Hippocampal formation (tissue), 2 donors: ENCODE measurements at regions not wholly inside any gene's neighbourhood (a gene's known extent, or its start where the extent isn't known, plus 50 kb on each side); places are given as distances from the start of the nearest gene placed in this dataset.
"Not testable (repeated sequence)": the region's sequence is repeated elsewhere in the genome, so short reads cannot be mapped to it uniquely, and the experiment has no call there.

ENCODE experiments used
- DNase-seq, 2 donors: peaks; one replicate each; lab custom pipeline; 2025; lab: John Stamatoyannopoulos, UW

- DNase-seq: no peak
Observed at GRCh38 chr4:174183259-174183658, 100.2 kb downstream of the FBXO8 start.

GRCh38 chr4:174181827-174182226 is 101.6 kb downstream of the FBXO8 start:
- no peak for DNase-seq

- no peak for DNase-seq
Observed at GRCh38 chr4:174177536-174177935, 105.9 kb downstream of the FBXO8 start.

- not testable (repeated sequence) for DNase-seq
Observed at GRCh38 chr4:174175836-174176235, 107.6 kb downstream of the FBXO8 start.

- DNase-seq: no peak
Observed at GRCh38 chr4:174173360-174173759, 110.1 kb downstream of the FBXO8 start.

- no peak for DNase-seq
Observed at GRCh38 chr4:174172274-174172673, 111.2 kb downstream of the FBXO8 start.

- DNase-seq: no peak
Observed at GRCh38 chr4:174170906-174171305, 112.6 kb downstream of the FBXO8 start.

GRCh38 chr4:174170091-174170490 is 113.4 kb downstream of the FBXO8 start:
- no peak for DNase-seq

- no peak for DNase-seq
Observed at GRCh38 chr4:174157106-174157607, 126.3 kb downstream of the FBXO8 start.

- peak in 1 of 2 donors; percentile 38 for DNase-seq
Observed at GRCh38 chr4:174156239-174156826, 127.1 kb downstream of the FBXO8 start.

GRCh38 chr4:174154215-174154854 is 129.1 kb downstream of the FBXO8 start:
- peak in 1 of 2 donors; percentile 11 for DNase-seq

- no peak for DNase-seq
Observed at GRCh38 chr4:174152717-174153466, 130.6 kb downstream of the FBXO8 start.

GRCh38 chr4:174147863-174148262 is 135.6 kb downstream of the FBXO8 start:
- no peak for DNase-seq

- DNase-seq: no peak
Observed at GRCh38 chr4:174144106-174144505, 139.4 kb downstream of the FBXO8 start.

GRCh38 chr4:174141876-174142275 is 141.6 kb downstream of the FBXO8 start:
- no peak for DNase-seq

GRCh38 chr4:174138616-174139015 is 144.9 kb downstream of the FBXO8 start:
- no peak for DNase-seq

GRCh38 chr4:174137698-174138097 is 145.8 kb downstream of the FBXO8 start:
- no peak for DNase-seq

- no peak for DNase-seq
Observed at GRCh38 chr4:174135936-174136406, 147.5 kb downstream of the FBXO8 start.

- DNase-seq: no peak
Observed at GRCh38 chr4:174135530-174135929, 147.9 kb downstream of the FBXO8 start.

- DNase-seq: no peak
Observed at GRCh38 chr4:174134361-174134760, 149.1 kb downstream of the FBXO8 start.

GRCh38 chr4:174133551-174133950 is 149.9 kb downstream of the FBXO8 start:
- no peak for DNase-seq

- DNase-seq: no peak
Observed at GRCh38 chr4:174131901-174132300, 151.6 kb downstream of the FBXO8 start.

GRCh38 chr4:174122705-174123104 is 160.8 kb downstream of the FBXO8 start:
- DNase-seq: no peak
